Heart left ventricle (tissue), 13 donors: ENCODE measurements at regions not wholly inside any gene's neighbourhood (a gene's known extent, or its start where the extent isn't known, plus 50 kb on each side); places are given as distances from the start of the nearest gene placed in this dataset.

Experiments used
- CTCF ChIP-seq, 12 donors: fragments of 200-600 bp; sonication (generic) in 4 of 12; IDR thresholded peaks; one replicate each; pipeline versions ENCODE4 v1.5.0 to v1.8.0; 2018 to 2022; ENCODE audit warnings: antibody characterized with exemption in 12 of 12, mild to moderate bottlenecking in 5 of 12
- POLR2A ChIP-seq, 2 donors: fragments of 450-650 bp; IDR thresholded peaks; one replicate each; pipeline ENCODE4 v1.6.1; 2017; ENCODE audit warnings: antibody characterized with exemption in 2 of 2, mild to moderate bottlenecking in 2 of 2, moderate library complexity in 2 of 2
- donor health status: ischemic (EF 13 %, LVEDD 7.1; RV severe dilation, severe dysfunction).
- donor health status: DM: no; HTN: yes; CAD: no.
- donor health status: DM: no; HTN: no; CAD: no.
- donor health status: ischemic (EF 25% LVEDD 6.9; RV normal size, moderate dysfunction).
- donor health status: ischemic (EF 25% LVEDD 5.7; RV mildly dilated, moderate dysfunction).
- donor health status: ischemic (EF 35%, LVEDD 5.7; RV mildly dilated, moderate dysfunction).
- donor health status: nonischemic (EF 11% LVEDD 7.7; RV severe dilation, severe dysfunction).
- donor health status: DM: yes; HTN: yes; CAD: no.
- donor health status: PGD.
- donor health status: ischemic (EF 29% LVEDD 5.4; RV normal size, mild dysfunction).
- donor health status: nonischemic (EF 23%, LVEDD 6.1; RV moderate dilation, normal function).

GRCh38 chr6:18603361-18603760 lies 216.2 kb downstream of the RNF144B start:
- TF ChIP-seq CTCF (IDR thresholded peaks at IDR 0.05) (no peak), POLR2A (IDR thresholded peaks at IDR 0.05) (no peak)
